Vagina (tissue), 2 donors: ENCODE measurements at regions not wholly inside any gene's neighbourhood (a gene's known extent, or its start where the extent isn't known, plus 50 kb on each side); places are given as distances from the start of the nearest gene placed in this dataset.

Experiments
- POLR2A ChIP-seq, 2 donors: fragments of 450-650 bp; IDR thresholded peaks; one replicate each; pipeline ENCODE4 v1.6.1; 2017; ENCODE audit warnings: antibody characterized with exemption in 2 of 2, mild to moderate bottlenecking in 2 of 2, moderate library complexity in 2 of 2
- POLR2AphosphoS5 ChIP-seq, 2 donors: sonication (generic); formaldehyde crosslinking; IDR thresholded peaks; one replicate each; pipeline ENCODE4 v1.9.0; 2017; ENCODE audit warnings: antibody characterized with exemption in 2 of 2, mild to moderate bottlenecking in 2 of 2, low read depth in 1 of 2; ENCODE audit not compliant: insufficient read depth in 1 of 2
- TF ChIP-seq, protein P1 (sequence below), 3 experiments: fragments of 450-650 bp in 2 of 3; fragments of 200-600 bp in 1 of 3; sonication (generic) in 1 of 3; IDR thresholded peaks; one replicate each; pipeline ENCODE4 v1.5.1; 2017 to 2019; ENCODE audit warnings: antibody characterized with exemption in 3 of 3, mild to moderate bottlenecking in 2 of 3, moderate library complexity in 2 of 3

DNA sequence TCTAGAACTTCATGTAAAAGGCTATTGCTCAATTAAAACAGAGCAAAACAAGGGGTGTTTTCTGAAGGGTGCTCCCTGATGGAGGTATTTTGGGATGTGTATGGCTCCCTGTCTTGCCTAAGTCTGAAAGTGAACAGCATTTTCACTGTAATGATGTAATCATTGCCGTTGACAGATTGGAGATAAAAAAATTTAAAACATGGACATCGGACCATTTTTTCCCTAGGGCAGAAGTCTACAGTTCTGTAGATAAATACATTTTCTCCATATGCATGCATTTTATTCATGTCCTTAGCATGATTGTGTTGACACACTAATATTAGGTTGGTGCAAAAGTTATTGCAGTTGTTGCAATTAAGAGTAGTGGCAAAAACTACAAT, 85.1 kb upstream of the ATXN1 start:
- TF ChIP-seq, protein P1, sequence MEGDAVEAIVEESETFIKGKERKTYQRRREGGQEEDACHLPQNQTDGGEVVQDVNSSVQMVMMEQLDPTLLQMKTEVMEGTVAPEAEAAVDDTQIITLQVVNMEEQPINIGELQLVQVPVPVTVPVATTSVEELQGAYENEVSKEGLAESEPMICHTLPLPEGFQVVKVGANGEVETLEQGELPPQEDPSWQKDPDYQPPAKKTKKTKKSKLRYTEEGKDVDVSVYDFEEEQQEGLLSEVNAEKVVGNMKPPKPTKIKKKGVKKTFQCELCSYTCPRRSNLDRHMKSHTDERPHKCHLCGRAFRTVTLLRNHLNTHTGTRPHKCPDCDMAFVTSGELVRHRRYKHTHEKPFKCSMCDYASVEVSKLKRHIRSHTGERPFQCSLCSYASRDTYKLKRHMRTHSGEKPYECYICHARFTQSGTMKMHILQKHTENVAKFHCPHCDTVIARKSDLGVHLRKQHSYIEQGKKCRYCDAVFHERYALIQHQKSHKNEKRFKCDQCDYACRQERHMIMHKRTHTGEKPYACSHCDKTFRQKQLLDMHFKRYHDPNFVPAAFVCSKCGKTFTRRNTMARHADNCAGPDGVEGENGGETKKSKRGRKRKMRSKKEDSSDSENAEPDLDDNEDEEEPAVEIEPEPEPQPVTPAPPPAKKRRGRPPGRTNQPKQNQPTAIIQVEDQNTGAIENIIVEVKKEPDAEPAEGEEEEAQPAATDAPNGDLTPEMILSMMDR (IDR thresholded peaks at IDR 0.05), result no peak
- TF ChIP-seq POLR2A (IDR thresholded peaks at IDR 0.05), result no peak
- no peak for TF ChIP-seq POLR2AphosphoS5 (IDR thresholded peaks at IDR 0.05; ENCODE audit: insufficient read depth in 1 of 2, low read depth in 1 of 2)
